WTC11 (cell line): ENCODE measurements at regions not wholly inside any gene's neighbourhood (a gene's known extent, or its start where the extent isn't known, plus 50 kb on each side); places are given as distances from the start of the nearest gene placed in this dataset.

Source experiments
- SMAD4 ChIP-seq: sonication (generic); formaldehyde crosslinking; IDR thresholded peaks from 2 replicates; pipeline ENCODE4 v1.8.0; 2022; ENCODE audit warnings: mild to moderate bottlenecking, missing genetic modification reagents
- SP1 ChIP-seq: sonication (generic); formaldehyde crosslinking; conservative IDR thresholded peaks from 2 replicates; pipeline ENCODE4 v1.8.1; 2022; ENCODE audit warnings: missing genetic modification reagents
- ZNF671 ChIP-seq: fragments of 250-450 bp; sonication (Bioruptor Pico); IDR thresholded peaks from 2 replicates; pipeline ENCODE4 v1.8.0; 2021; ENCODE audit warnings: mild to moderate bottlenecking
- TF ChIP-seq, protein P1 (sequence below): fragments of 200-600 bp; IDR thresholded peaks from 2 replicates; pipeline ENCODE4 v1.8.0; 2022; ENCODE audit warnings: antibody characterized with exemption
- TF ChIP-seq, protein P2 (sequence below): sonication (generic); formaldehyde crosslinking; conservative IDR thresholded peaks from 2 replicates; pipeline ENCODE4 v1.8.1; 2022; ENCODE audit warnings: mild to moderate bottlenecking, missing genetic modification reagents

DNA sequence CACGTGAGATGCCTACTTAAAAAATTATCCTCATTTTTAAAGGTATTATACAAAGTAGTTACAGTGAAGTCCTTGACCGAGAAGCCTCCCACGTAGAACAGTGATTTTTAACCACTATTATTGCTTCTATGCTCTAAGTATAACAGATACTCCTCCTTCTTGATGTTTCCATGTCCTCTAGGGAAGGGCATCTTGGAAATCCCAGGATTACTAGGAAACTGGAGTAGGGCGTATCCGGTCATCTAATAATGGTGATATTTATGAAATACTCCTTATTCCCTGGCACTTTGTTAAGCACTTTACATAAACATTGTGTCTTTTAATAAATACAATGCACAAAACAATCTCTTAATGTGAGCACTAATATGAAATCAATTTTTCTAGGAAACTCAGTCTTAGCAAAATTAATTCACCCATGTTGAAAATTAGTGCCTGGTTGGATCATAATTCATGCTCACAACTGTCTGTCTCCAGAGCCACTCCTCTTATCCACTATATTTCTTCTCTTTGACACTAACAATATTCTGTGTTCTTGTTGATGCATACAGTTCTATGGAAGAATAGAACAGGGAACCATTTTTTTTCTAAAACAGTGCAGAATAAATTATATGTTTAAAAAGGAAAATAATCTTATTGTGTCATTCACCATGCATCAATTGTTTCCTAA, 128.6 kb upstream of the SEMA3E start:
- TF ChIP-seq, protein P1, sequence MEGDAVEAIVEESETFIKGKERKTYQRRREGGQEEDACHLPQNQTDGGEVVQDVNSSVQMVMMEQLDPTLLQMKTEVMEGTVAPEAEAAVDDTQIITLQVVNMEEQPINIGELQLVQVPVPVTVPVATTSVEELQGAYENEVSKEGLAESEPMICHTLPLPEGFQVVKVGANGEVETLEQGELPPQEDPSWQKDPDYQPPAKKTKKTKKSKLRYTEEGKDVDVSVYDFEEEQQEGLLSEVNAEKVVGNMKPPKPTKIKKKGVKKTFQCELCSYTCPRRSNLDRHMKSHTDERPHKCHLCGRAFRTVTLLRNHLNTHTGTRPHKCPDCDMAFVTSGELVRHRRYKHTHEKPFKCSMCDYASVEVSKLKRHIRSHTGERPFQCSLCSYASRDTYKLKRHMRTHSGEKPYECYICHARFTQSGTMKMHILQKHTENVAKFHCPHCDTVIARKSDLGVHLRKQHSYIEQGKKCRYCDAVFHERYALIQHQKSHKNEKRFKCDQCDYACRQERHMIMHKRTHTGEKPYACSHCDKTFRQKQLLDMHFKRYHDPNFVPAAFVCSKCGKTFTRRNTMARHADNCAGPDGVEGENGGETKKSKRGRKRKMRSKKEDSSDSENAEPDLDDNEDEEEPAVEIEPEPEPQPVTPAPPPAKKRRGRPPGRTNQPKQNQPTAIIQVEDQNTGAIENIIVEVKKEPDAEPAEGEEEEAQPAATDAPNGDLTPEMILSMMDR, result no peak
- TF ChIP-seq SP1 (CRISPR knock-in tag), result no peak
- no peak for TF ChIP-seq SMAD4 (CRISPR knock-in tag)
- TF ChIP-seq, protein P2, sequence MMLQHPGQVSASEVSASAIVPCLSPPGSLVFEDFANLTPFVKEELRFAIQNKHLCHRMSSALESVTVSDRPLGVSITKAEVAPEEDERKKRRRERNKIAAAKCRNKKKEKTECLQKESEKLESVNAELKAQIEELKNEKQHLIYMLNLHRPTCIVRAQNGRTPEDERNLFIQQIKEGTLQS (CRISPR knock-in tag), result no peak
- no peak for TF ChIP-seq ZNF671
